SH-SY5Y (cell line): ENCODE measurements at regions not wholly inside any gene's neighbourhood (a gene's known extent, or its start where the extent isn't known, plus 50 kb on each side); places are given as distances from the start of the nearest gene placed in this dataset.

Source experiments
- GATA2 ChIP-seq: IDR thresholded peaks from 2 replicates; pipeline ENCODE4 v1.6.1; 2011; ENCODE audit warnings: mild to moderate bottlenecking, low read depth, low read length
- GATA3 ChIP-seq: IDR thresholded peaks from 2 replicates; pipeline ENCODE4 v1.6.1; 2011; ENCODE audit warnings: low read depth, mild to moderate bottlenecking, low read length, moderate library complexity

DNA sequence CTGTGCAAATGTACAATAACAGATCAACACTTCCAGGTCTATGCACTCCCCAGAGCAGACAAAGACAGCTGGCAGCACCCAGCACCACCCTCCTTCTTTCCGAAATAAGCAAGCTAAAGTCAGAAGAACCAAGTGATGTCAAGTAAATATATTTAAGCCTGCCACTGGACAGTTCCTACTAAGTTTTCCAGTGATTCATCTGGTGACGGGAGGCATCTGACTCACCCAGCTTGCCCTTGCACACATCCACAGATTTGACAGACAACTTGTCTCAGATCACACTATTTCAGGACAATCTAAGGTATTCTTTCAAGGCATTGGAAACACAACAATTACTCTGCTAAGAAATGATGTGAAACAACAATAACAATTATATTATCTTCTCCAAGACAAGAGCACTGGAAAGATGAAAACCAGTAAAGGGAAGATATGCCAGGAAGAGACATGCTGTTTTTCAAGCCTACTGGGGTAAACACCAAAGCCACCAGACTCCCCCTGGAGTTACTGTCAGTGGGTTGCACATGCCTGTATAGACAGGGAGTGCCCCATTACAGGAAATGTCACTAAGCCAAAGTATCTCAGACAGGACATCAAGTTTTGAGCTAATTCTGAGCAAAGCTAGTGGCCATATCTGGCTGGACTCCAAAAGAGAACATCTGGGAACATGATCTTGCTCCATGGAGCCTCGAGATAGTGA lies 287.9 kb upstream of the KLHL29 start:
- TF ChIP-seq GATA3 (no peak), GATA2 (no peak)

DNA sequence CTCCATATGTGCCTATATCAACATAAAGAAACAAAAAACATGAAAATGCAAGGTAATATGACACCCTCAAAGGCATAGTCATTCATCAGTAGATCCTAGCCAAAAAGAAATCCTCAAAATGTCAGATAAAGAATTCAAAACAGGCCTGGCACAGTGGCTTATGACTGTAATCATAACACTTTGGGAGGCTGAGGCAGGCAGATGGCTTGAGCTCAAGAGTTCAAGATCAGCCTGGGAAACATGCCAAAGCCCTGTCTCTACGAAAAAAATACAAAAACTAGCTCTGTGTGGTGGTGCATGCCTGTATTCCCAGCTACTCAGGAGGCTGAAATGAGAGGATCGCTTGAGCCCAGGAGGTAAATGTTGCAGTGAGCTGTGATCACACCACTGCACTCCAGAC lies 284.6 kb upstream of the KLHL29 start:
- TF ChIP-seq GATA3, result no peak
- no peak for TF ChIP-seq GATA2

DNA sequence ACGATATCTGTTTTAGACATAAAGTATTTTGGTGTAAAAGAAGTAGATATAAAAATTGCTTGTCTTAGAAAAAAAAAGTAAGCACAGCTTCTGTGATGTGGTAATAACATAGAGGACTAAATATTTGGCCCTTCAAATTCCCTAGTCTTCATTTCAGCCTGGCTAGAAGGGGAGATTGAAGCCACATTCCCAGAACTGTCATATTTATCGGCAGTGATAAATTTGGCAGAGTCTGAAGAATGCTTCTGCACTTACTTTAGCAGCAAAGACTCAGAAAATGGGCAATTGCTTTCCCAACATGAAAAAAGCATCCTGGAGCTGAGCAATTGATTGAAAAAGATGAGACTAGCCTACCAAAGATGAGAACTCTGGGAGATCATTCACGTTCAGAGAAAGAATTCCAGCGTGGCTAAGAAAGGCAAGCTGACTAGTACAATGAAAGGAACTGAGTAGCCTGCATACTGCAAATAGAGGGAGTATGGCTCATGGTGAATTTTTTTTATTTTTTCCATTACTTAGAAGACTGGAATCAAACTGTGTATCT lies 278.7 kb upstream of the KLHL29 start:
- TF ChIP-seq GATA2 (no peak), GATA3 (no peak)

DNA sequence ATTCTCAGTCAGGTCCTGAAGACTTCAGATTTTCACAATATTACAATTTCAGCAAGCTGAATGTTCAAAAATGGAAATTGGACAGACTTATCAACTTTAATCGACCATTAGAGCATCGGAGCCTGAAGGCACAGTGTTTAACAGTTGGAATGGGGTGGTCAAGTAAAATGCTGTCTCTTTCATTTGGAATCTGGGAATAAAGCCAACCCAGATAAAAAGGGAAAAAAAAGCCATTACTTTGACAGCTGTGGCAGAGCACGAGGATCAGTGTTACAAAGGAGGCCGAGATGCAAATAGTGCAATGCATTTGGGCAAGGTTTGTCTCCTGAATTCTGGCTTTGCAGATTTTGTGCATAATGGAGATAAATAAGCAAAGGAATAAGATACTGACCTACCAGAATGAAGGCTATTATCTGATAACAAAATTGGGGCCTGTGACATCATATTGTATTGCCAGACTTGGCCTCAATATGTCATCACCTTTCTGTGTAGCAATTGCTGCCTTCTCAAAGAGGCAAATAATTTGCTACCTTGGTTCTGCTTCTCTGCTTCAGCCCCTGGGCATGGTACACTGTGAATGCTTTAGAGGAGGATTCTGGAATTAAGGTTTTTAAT lies 277.5 kb upstream of the KLHL29 start:
- TF ChIP-seq GATA2, result peak; percentile 95
- TF ChIP-seq GATA3, result peak; percentile 84

DNA sequence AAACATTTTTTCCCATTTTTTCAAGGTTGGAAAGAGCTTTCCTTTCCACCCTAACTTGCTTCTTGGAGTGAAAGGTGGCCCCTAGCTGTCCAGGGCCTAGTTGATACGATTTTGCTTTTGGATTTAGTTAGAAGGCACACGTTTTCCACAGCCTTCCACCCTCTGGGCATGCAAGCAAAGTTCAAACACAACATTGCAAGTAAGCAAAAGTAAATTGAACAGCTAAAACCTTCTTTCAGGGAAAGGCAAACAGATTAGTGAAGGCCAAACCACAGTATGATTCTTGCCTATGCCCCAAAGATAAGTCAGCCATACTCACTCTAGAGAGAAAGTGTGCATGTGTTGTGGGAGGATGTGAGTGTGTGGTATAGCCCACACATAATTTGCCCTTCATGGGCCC lies 273.7 kb upstream of the KLHL29 start:
- TF ChIP-seq GATA2, result no peak
- TF ChIP-seq GATA3, result no peak

DNA sequence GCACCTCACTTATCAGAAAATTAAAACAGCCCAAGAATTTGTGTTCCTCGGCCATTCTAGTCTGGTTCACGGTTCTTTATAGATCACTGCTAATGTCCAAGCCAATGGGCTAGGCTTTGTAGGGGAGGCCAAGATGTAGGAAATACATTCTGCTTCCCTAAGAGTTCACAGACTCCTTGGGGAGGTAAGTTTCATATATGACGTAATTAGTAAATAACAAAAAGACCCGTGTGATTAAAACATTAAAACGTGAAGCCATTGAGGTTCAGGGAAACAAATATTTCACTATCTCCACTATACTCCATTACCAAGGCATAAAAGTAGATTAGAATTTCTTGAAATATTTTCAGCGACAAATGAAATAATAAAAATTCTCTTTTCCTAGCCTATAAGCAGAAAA lies 272.5 kb upstream of the KLHL29 start:
- TF ChIP-seq GATA3 (no peak), GATA2 (no peak)

DNA sequence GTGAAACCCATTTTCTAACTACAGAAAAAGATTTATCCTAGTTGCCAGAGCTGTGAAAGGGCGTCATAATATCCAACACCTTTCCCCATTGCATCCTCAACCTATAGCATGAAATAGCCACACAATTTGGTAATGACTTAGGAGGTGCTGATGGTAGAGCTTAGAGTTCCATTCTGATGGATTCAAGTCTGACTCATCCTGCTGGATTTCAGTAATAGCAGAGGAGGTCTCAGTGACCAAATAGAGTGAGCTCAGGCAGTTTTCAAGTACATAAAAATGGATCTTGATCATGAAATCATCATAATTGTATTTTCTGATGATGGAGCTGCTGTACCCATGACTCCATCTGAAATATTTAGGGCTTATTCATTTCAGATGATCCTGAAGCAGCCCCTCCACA lies 270.7 kb upstream of the KLHL29 start:
- TF ChIP-seq GATA2 (no peak), GATA3 (no peak)

DNA sequence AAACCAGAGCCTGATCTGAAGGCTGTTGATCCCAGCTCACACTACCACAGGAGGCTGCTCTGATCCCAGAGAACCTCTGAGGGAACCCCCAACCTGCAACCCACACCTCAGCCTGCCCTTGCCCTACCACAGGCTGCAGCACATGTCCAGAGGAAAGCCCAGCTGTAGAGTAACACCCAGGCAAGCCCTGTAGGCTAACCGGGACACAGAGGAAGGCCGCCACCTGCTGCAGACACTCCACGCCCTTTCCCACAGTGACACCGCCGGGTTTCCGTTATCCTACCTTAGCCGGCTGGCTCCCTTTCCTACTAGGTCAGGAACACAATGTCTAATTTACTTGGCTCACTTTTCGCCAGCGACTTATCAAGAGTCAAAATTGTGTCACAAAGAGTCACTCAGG lies 266.7 kb upstream of the KLHL29 start:
- no peak for TF ChIP-seq GATA3
- no peak for TF ChIP-seq GATA2

DNA sequence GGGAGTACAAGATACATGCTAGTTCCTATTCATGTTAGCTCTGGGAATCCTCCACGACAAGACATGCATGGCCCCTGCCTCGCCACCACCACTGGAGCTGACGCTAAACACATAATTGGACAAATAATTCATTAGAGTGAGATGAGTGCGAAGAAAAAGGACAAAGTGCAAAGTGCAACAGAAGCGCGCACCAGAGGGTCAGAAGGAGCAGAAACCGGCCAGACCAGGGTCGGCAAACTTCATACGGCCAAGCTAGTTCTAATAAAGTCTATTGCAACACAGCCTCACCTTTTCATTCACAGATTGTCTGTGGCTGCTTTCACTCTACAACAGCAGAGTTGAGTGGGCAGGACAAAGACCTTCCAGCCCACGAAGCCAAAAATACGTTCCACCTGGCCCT lies 266.1 kb upstream of the KLHL29 start:
- TF ChIP-seq GATA2 (no peak), GATA3 (no peak)

DNA sequence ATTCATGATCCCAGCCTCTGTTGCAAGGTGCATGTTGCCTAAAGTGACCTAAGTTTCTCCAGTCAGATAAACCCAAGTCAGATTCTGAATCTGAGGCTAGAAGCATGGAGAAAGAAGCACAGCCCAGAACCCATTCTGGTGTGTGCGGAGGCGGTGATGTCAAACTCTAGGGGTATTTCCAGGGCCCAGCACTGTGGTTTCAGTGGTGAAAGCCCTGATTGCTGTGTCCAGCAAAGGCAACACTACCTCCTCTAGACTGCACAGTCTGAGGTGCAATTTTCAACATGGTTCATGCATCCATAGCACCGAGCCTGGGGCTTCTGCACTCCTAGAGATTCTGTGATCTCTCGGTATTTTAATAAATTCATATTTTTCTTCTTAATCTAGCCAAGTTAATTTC lies 264.8 kb upstream of the KLHL29 start:
- TF ChIP-seq GATA3 (no peak), GATA2 (no peak)

DNA sequence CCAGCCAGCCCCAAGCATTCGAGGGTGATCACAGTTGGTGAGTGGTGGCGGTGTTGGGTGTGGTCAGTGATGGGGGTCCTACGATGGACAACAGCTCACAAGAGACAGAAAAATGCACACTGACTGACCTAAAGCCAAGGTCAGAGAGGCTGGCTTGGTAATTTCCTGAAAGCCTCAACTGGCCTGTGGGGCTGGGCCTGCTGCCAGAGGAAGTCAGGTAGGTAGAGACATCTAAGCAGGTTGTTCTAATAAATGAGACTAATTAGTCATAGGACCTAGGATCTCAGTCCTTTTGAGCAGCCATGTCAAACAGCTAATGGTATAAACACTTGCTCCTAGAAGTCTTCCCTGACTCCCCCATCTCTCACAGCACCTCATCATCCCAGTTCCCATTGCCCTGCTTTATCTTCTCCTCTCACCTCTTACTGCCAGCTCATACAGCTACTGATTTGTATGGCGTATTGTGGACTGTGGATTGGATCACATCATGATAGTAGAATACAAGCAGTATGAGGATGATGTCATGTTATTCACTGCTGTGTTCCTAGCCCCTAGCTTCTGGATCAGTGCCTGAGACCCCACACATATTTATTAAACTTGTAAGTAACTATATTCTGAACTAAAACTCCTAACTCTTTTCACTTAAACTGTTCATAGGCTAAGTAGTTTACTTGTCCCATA lies 262.9 kb upstream of the KLHL29 start:
- TF ChIP-seq GATA2 (no peak), GATA3 (no peak)

DNA sequence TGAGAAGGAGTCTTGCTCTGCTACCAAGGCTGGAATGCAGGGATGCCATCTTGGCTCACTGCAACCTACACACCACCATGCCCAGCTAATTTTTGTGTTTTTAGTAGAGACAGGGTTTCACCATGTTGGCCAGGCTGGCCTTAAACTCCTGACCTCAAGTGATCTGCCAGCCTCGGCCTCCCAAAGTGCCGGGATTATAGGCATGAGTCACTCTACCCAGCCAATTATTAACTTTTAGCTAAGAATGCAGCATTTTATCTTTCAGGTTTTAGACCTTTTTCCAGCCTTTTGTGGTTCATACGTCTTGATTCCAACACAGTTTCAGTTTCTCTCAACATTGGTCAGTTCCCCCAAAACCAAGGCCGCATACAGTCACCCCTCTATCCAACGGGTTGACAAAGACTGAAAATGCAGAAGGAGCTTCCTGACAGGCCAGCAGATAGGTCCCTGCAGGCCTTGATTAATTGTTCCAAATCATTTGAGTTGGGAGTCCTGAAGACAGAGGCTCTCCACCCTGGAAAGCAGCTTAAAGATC lies 262.2 kb upstream of the KLHL29 start:
- TF ChIP-seq GATA2 (no peak), GATA3 (no peak)

DNA sequence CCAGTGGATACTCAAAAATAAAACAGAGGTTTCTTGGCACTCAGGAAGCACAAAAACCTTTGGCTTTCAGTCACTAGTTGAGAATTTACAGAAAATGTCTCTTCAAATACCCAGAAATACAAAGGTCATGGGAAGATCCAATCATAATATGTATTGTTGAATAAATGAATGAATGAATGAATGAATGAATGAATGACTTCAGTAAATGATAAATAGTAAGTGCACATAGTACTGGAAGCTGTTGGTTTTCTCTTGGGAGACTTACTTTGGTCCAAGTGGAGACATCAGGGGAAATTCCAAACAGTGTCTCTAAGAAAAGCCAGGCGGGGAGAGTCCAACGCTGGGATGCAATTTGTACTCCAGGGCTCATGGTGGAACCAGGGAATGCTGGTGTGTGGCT lies 261.3 kb upstream of the KLHL29 start:
- TF ChIP-seq GATA2 (no peak), GATA3 (no peak)

DNA sequence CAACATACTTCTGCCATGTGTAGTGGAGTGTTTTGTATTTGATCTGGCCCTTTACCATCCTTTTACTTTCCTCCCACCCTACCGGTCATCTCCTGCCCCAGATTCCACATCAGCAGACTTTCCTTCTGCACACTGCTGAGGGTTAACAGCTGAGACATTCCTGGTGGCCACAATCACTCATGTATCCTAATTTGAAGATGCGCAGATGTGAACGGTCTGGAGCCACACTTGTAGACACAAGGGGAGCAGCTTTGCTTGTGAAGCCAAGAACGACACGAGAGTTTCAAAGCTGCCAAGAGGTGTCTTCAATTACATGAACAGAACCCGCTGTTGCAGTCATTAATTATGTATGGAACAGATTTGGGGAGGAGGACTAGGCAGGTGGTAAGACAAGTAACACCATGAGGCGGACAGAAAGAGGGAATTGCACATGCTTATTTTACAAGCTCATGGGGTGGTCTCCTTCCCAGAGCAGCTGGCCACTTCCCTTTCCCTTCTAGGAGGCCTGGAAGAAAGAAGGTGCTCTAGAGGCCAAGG lies 260.7 kb upstream of the KLHL29 start:
- TF ChIP-seq GATA3, result no peak
- no peak for TF ChIP-seq GATA2

DNA sequence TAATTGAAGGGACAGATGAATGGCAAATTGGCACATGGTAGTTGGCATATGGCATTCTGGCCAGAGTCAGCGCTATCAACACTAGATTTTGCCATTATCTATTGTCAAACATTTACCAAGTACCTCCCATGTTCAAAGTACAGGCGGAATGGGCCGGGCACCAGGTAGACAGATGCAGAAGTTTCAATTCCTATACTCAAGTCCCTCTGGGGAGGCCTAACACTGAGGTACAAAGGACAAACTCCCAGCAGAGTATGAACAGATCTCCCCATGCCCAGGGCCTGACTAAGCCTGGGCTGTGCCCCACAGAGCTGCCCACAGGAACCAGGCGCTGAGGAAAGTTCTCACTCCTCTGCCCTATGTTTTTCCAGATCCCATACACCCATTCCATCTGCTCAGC lies 257.5 kb upstream of the KLHL29 start:
- TF ChIP-seq GATA2, result no peak
- no peak for TF ChIP-seq GATA3
